HUES64 (cell line): ENCODE measurements at regions not wholly inside any gene's neighbourhood (a gene's known extent, or its start where the extent isn't known, plus 50 kb on each side); places are given as distances from the start of the nearest gene placed in this dataset.
"Not testable (repeated sequence)": the region's sequence is repeated elsewhere in the genome, so short reads cannot be mapped to it uniquely, and the experiment has no call there.

Source experiments
- H3K27ac ChIP-seq: 2 replicates; pipeline ENCODE4 v1.7.0; 2013; ENCODE audit warnings: low read depth, low read length, inconsistent platforms
- H3K27me3 ChIP-seq: 2 replicates; pipeline ENCODE4 v1.6.1; 2013; ENCODE audit warnings: mild to moderate bottlenecking, low read length; ENCODE audit not compliant: insufficient read depth
- H3K36me3 ChIP-seq: 2 replicates; pipeline ENCODE4 v1.6.1; 2013; ENCODE audit warnings: mild to moderate bottlenecking, low read length; ENCODE audit not compliant: insufficient read depth
- H3K4me1 ChIP-seq: 2 replicates; pipeline ENCODE4 v1.6.1; 2013; ENCODE audit warnings: mild to moderate bottlenecking, low read length, moderate library complexity; ENCODE audit not compliant: insufficient read depth
- H3K4me3 ChIP-seq: 2 replicates; pipeline ENCODE4 v1.5.1; 2013; ENCODE audit warnings: mild to moderate bottlenecking, low read length, moderate library complexity
- H3K9ac ChIP-seq: 2 replicates; pipeline ENCODE4 v1.6.1; 2013; ENCODE audit warnings: mild to moderate bottlenecking, low read depth, low read length
- H3K9me3 ChIP-seq: 2 replicates; pipeline ENCODE4 v1.6.1; 2013; ENCODE audit warnings: low read depth, low read length; ENCODE audit not compliant: insufficient read depth
- WGBS: fragments of 150-250, 120-280 bp; methylation state at CpG from one replicate; pipeline ENCODE4 v1.1.7; 2013; ENCODE audit warnings: missing lambda C conversion rate; 5-methylcytosine and 5-hydroxymethylcytosine counted together

- no peaks in the 10 kb centered on the region for H3K36me3 ChIP-seq
- H3K27me3 ChIP-seq: no peaks in the 10 kb centered on the region
- H3K9ac ChIP-seq: no peak overlapping the region
- H3K4me1 ChIP-seq: no peaks in the 10 kb centered on the region
- H3K4me3 ChIP-seq: no peak overlapping the region
- H3K27ac ChIP-seq: no peak overlapping the region
- 96% methylated on average over 2 of the region's 2 CpGs for WGBS
- no peaks in the 10 kb centered on the region for H3K9me3 ChIP-seq
Measured at GRCh38 chr3:20832963-20833362, 647.0 kb upstream of the SGO1 start.

- Histone ChIP-seq H3K36me3 (no peaks in the 10 kb centered on the region), H3K27me3 (no peaks in the 10 kb centered on the region), H3K27ac (no peak overlapping the region), H3K4me3 (no peak overlapping the region), H3K4me1 (no peaks in the 10 kb centered on the region), H3K9ac (no peak overlapping the region), H3K9me3 (peaks cover 21% of the 10 kb centered on the region)
Measured at GRCh38 chr3:20822251-20822650, 636.2 kb upstream of the SGO1 start.

- H3K4me3 ChIP-seq, H3K27me3 ChIP-seq, H3K27ac ChIP-seq, H3K4me1 ChIP-seq, H3K36me3 ChIP-seq, H3K9ac ChIP-seq: not testable (repeated sequence)
- peaks cover 21% of the 10 kb centered on the region for H3K9me3 ChIP-seq
- WGBS: 94% methylated on average over 9 of the region's 9 CpGs
Measured at GRCh38 chr3:20820872-20821271, 634.9 kb upstream of the SGO1 start.

GRCh38 chr3:20811631-20812030 lies 625.6 kb upstream of the SGO1 start:
- Histone ChIP-seq H3K4me3 (no peak overlapping the region), H3K9ac (no peak overlapping the region), H3K9me3 (no peaks in the 10 kb centered on the region), H3K36me3 (no peaks in the 10 kb centered on the region), H3K4me1 (no peaks in the 10 kb centered on the region), H3K27me3 (no peaks in the 10 kb centered on the region), H3K27ac (no peak overlapping the region)
- 100% methylated on average over 2 of the region's 2 CpGs for WGBS

DNA sequence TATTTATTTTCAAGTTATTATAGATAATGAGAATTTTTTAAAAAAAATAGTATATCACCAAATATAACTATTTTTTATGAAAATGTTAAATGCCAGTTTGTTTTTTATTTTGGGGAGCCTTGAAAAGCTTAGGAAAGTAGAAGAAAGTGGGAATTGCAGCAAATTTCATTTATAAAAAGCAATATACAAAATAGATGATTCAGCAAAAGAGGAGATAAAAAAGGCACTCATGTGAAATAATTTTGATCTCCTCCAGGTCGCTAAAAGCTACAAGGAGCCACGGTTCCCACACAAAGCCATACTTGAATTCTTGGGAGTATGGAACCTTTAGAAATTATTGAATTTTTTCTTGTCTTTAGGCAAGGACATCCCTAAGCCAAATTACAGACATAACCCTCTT lies 625.0 kb upstream of the SGO1 start:
- 95% methylated on average over 2 of the region's 2 CpGs for WGBS
- H3K36me3 ChIP-seq: no peaks in the 10 kb centered on the region
- no peak overlapping the region for H3K4me3 ChIP-seq
- no peaks in the 10 kb centered on the region for H3K27me3 ChIP-seq
- no peak overlapping the region for H3K9ac ChIP-seq
- no peaks in the 10 kb centered on the region for H3K4me1 ChIP-seq
- no peaks in the 10 kb centered on the region for H3K9me3 ChIP-seq
- no peak overlapping the region for H3K27ac ChIP-seq

- H3K9ac ChIP-seq: no peak overlapping the region
- no peak overlapping the region for H3K27ac ChIP-seq
- H3K27me3 ChIP-seq: no peaks in the 10 kb centered on the region
- H3K9me3 ChIP-seq: no peaks in the 10 kb centered on the region
- H3K4me1 ChIP-seq: no peaks in the 10 kb centered on the region
- no peak overlapping the region for H3K4me3 ChIP-seq
- H3K36me3 ChIP-seq: no peaks in the 10 kb centered on the region
Measured at GRCh38 chr3:20810555-20810954, 624.5 kb upstream of the SGO1 start.

- H3K4me1 ChIP-seq: no peaks in the 10 kb centered on the region
- no peaks in the 10 kb centered on the region for H3K36me3 ChIP-seq
- no peak overlapping the region for H3K4me3 ChIP-seq
- H3K27me3 ChIP-seq: no peaks in the 10 kb centered on the region
- no peak overlapping the region for H3K27ac ChIP-seq
- WGBS: 93% methylated on average over 3 of the region's 3 CpGs
- no peak overlapping the region for H3K9ac ChIP-seq
- H3K9me3 ChIP-seq: no peaks in the 10 kb centered on the region
Measured at GRCh38 chr3:20809356-20809755, 623.4 kb upstream of the SGO1 start.

DNA sequence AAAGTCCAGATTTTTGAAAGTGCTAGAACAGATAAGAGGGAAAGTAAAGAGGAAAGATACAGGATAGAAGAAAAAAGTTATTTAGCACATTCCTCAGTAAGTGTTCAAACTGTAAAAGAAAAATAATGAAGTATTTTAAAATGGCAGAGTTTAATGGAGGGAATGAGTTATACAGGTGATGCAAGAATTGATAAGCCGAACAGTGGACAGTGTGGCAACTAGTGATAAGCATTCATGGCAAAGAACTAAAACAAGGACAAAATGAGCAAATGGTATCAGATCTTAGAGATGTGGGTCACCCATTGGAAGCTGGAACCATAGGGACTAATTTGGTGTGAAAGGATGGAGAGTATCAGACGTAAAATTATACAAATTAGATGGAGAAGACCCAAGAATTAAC lies 622.9 kb upstream of the SGO1 start:
- WGBS: 99% methylated on average over 2 of the region's 2 CpGs
- Histone ChIP-seq H3K36me3 (no peaks in the 10 kb centered on the region), H3K9me3 (no peaks in the 10 kb centered on the region), H3K4me1 (no peaks in the 10 kb centered on the region), H3K4me3 (no peak overlapping the region), H3K27ac (no peak overlapping the region), H3K27me3 (no peaks in the 10 kb centered on the region), H3K9ac (no peak overlapping the region)

- H3K27ac ChIP-seq: no peak overlapping the region
- no CpG with 5 or more reads among the region's 1 CpG for WGBS
- H3K4me3 ChIP-seq: no peak overlapping the region
- no peaks in the 10 kb centered on the region for H3K27me3 ChIP-seq
- no peaks in the 10 kb centered on the region for H3K9me3 ChIP-seq
- H3K36me3 ChIP-seq: no peaks in the 10 kb centered on the region
- H3K9ac ChIP-seq: no peak overlapping the region
- H3K4me1 ChIP-seq: no peaks in the 10 kb centered on the region
Measured at GRCh38 chr3:20798666-20799065, 612.7 kb upstream of the SGO1 start.

DNA sequence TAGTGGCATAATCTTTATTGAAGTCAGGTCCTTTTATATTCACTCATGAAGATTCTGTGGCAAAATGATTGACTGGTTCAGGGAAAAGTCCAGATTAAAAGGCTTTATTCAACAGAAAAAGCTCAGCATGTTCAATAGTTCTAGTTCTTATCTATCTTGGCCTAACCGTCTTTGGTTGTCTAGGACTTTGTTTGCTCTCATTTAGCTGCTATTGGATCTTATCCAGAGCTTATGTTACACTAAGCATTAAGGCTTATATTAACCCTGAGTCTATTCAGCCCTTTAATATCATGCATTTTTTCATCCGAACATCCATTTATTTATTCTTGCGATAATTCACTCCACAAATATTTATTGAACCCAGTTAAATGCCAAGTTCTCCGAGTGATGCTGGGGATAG lies 601.0 kb upstream of the SGO1 start:
- Histone ChIP-seq H3K27ac (no peak overlapping the region), H3K9me3 (no peaks in the 10 kb centered on the region), H3K36me3 (no peaks in the 10 kb centered on the region), H3K4me3 (no peak overlapping the region), H3K4me1 (no peaks in the 10 kb centered on the region), H3K27me3 (no peaks in the 10 kb centered on the region), H3K9ac (no peak overlapping the region)
- WGBS: 89% methylated on average over 4 of the region's 4 CpGs

- Histone ChIP-seq H3K4me1 (no peaks in the 10 kb centered on the region), H3K36me3 (no peaks in the 10 kb centered on the region), H3K27ac (no peak overlapping the region), H3K27me3 (no peaks in the 10 kb centered on the region), H3K4me3 (no peak overlapping the region), H3K9me3 (no peaks in the 10 kb centered on the region), H3K9ac (no peak overlapping the region)
- WGBS: no CpG with 5 or more reads among the region's 1 CpG
Measured at GRCh38 chr3:20776692-20777091, 590.7 kb upstream of the SGO1 start.

GRCh38 chr3:20776286-20776685 lies 590.3 kb upstream of the SGO1 start:
- Histone ChIP-seq H3K27ac (no peak overlapping the region), H3K27me3 (no peaks in the 10 kb centered on the region), H3K36me3 (no peaks in the 10 kb centered on the region), H3K4me3 (no peak overlapping the region), H3K9ac (no peak overlapping the region), H3K4me1 (no peaks in the 10 kb centered on the region), H3K9me3 (no peaks in the 10 kb centered on the region)
- WGBS: 57% methylated on average over 1 of the region's 1 CpG
